HFFc6 (cell line): ENCODE measurements at regions not wholly inside any gene's neighbourhood (a gene's known extent, or its start where the extent isn't known, plus 50 kb on each side); places are given as distances from the start of the nearest gene placed in this dataset.

Experiments used
- DNase-seq: peaks from one replicate; pipeline ENCODE4 v3.0.0-alpha.2; 2018
- H3K27ac Mint-ChIP-seq: 2 replicates; pipeline ENCODE4 v1.8.0; 2020; ENCODE audit warnings: mild to moderate bottlenecking, mixed read lengths
- H3K27me3 Mint-ChIP-seq: 2 replicates; pipeline ENCODE4 v1.8.0; 2021; ENCODE audit warnings: mild to moderate bottlenecking, moderate library complexity, mixed read lengths; ENCODE audit not compliant: insufficient read depth
- H3K36me3 Mint-ChIP-seq: 2 replicates; pipeline ENCODE4 v1.8.0; 2021; ENCODE audit warnings: low read depth, mixed read lengths
- H3K4me1 Mint-ChIP-seq: 2 replicates; pipeline ENCODE4 v1.8.0; 2020; ENCODE audit warnings: low read depth, mixed read lengths
- H3K4me3 Mint-ChIP-seq: 2 replicates; pipeline ENCODE4 v1.8.0; 2020; ENCODE audit warnings: mild to moderate bottlenecking, moderate library complexity, mixed read lengths
- H3K9me3 Mint-ChIP-seq: 2 replicates; pipeline ENCODE4 v1.8.0; 2020; ENCODE audit warnings: mild to moderate bottlenecking, mixed read lengths
- CTCF ChIP-seq: fragments of 200-600 bp; sonication (generic); IDR thresholded peaks from 2 replicates; pipeline ENCODE4 v1.5.0; 2021; ENCODE audit warnings: antibody characterized with exemption, mild to moderate bottlenecking

- peaks cover 14% of the 10 kb centered on the region for H3K4me1 Mint-ChIP-seq
- no peak overlapping the region for H3K4me3 Mint-ChIP-seq
- peaks cover 5% of the 10 kb centered on the region; the same call in 1 of the 2 replicates for H3K36me3 Mint-ChIP-seq
- peaks cover 11% of the 10 kb centered on the region; the same call in 1 of the 2 replicates for H3K27me3 Mint-ChIP-seq
- peaks cover 5% of the 10 kb centered on the region for H3K9me3 Mint-ChIP-seq
- TF ChIP-seq CTCF, result no peak
- peak; percentile 3 for DNase-seq
- H3K27ac Mint-ChIP-seq, result no peak overlapping the region
These were observed 494.7 kb downstream of the CD83 start for GRCh38 chr6:14612016-14612980.

- DNase-seq, result no peak
- peaks cover 17% of the 10 kb centered on the region for H3K27me3 Mint-ChIP-seq
- H3K4me1 Mint-ChIP-seq, result peaks cover 14% of the 10 kb centered on the region
- no peak for TF ChIP-seq CTCF
- H3K27ac Mint-ChIP-seq, result no peak overlapping the region
- peaks cover 5% of the 10 kb centered on the region for H3K9me3 Mint-ChIP-seq
- H3K36me3 Mint-ChIP-seq, result peaks cover 5% of the 10 kb centered on the region; the same call in 1 of the 2 replicates
- H3K4me3 Mint-ChIP-seq, result no peak overlapping the region
These were observed 497.1 kb downstream of the CD83 start for GRCh38 chr6:14614631-14615030.

GRCh38 chr6:14616656-14617055, 499.1 kb downstream of the CD83 start:
- no peak for DNase-seq

GRCh38 chr6:14618759-14619418, 501.3 kb downstream of the CD83 start:
- H3K27me3 Mint-ChIP-seq, result peaks cover 17% of the 10 kb centered on the region

More at GRCh38 chr6:14616656-14617055, 499.1 kb downstream of the CD83 start:
- Mint-ChIP-seq H3K4me3 (no peak overlapping the region), H3K4me1 (peaks cover 14% of the 10 kb centered on the region), H3K27me3 (peaks cover 20% of the 10 kb centered on the region), H3K36me3 (peaks cover 5% of the 10 kb centered on the region; the same call in 1 of the 2 replicates), H3K9me3 (peaks cover 5% of the 10 kb centered on the region), H3K27ac (no peak overlapping the region)
- TF ChIP-seq CTCF, result no peak

GRCh38 chr6:14619419-14619781, 501.8 kb downstream of the CD83 start:
- Mint-ChIP-seq H3K36me3 (peaks cover 5% of the 10 kb centered on the region; the same call in 1 of the 2 replicates), H3K9me3 (peaks cover 5% of the 10 kb centered on the region), H3K27me3 (peaks cover 17% of the 10 kb centered on the region), H3K27ac (no peak overlapping the region), H3K4me1 (no peaks in the 10 kb centered on the region), H3K4me3 (no peak overlapping the region)
- TF ChIP-seq CTCF, result no peak
- DNase-seq, result no peak

More at GRCh38 chr6:14618759-14619418, 501.3 kb downstream of the CD83 start:
- Mint-ChIP-seq H3K4me1 (no peaks in the 10 kb centered on the region), H3K9me3 (peaks cover 5% of the 10 kb centered on the region), H3K27ac (no peak overlapping the region), H3K4me3 (no peak overlapping the region), H3K36me3 (peaks cover 5% of the 10 kb centered on the region; the same call in 1 of the 2 replicates)
- no peak for DNase-seq
- no peak for TF ChIP-seq CTCF
